Cardiac fibroblast (primary cell): ENCODE measurements at regions not wholly inside any gene's neighbourhood (a gene's known extent, or its start where the extent isn't known, plus 50 kb on each side); places are given as distances from the start of the nearest gene placed in this dataset.

Experiments used
- DNase-seq, 2 donors: peaks; one replicate each; pipeline versions ENCODE4 v3.0.0 to v3.0.0-alpha.2; 2010; ENCODE audit warnings: low read depth in 2 of 2
- H3K4me3 ChIP-seq, 2 donors: replicated peaks in 1 of 2; 1 replicate in 1 of 2; 2 replicates in 1 of 2; pipeline ENCODE4 v1.5.1; 2011; ENCODE audit warnings: low read depth in 2 of 2, low read length in 2 of 2, mild to moderate bottlenecking in 2 of 2, moderate library complexity in 1 of 2
- TF ChIP-seq, protein P1 (sequence below): IDR thresholded peaks from one replicate; pipeline ENCODE4 v1.5.1; 2011; ENCODE audit warnings: low read depth, mild to moderate bottlenecking, low read length, inconsistent platforms

DNA sequence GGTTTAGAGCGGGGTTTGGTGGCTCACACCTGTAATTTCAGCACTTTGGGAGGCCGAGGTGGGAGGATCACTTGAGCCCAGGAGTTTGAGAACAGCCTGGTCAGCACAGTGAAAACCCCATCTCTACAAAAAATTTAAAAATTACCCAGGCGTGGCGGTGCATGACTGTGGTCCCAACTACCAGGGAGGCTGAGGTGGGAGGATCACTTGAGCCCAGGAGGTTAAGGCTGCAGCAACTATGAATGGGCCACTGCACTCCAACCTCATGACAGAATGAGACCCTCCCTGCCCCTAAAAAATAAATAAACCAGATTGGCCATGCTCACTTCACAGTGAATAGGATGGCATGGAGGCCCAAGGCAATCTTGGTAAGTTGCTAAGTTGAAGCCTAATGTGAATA lies 168.9 kb downstream of the RHOU start:
- TF ChIP-seq, protein P1, sequence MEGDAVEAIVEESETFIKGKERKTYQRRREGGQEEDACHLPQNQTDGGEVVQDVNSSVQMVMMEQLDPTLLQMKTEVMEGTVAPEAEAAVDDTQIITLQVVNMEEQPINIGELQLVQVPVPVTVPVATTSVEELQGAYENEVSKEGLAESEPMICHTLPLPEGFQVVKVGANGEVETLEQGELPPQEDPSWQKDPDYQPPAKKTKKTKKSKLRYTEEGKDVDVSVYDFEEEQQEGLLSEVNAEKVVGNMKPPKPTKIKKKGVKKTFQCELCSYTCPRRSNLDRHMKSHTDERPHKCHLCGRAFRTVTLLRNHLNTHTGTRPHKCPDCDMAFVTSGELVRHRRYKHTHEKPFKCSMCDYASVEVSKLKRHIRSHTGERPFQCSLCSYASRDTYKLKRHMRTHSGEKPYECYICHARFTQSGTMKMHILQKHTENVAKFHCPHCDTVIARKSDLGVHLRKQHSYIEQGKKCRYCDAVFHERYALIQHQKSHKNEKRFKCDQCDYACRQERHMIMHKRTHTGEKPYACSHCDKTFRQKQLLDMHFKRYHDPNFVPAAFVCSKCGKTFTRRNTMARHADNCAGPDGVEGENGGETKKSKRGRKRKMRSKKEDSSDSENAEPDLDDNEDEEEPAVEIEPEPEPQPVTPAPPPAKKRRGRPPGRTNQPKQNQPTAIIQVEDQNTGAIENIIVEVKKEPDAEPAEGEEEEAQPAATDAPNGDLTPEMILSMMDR = no peak
- DNase-seq = no peak
- H3K4me3 ChIP-seq = no peak overlapping the region

DNA sequence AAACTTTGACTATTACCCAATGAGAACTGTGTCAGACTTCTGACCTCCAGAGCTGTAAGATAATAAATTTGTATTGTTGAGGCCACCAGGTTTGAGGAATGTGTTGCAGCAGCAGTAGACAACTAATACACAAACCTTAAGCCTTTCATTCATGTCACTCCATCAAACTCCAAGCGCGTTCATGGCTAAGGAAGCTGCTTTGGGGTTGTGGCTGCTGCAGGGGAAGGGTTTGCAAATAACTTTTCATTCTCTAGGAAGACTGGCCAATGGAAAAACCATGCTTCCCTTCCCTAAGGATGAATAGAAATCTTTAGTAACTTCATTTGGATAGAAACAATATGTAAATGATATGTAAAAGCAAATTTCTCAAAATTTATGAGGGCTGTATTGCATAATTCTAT lies 170.4 kb downstream of the RHOU start:
- H3K4me3 ChIP-seq = no peak overlapping the region
- peak in 1 of 2 donors; percentile 34 for DNase-seq
- TF ChIP-seq, protein P1 = no peak

DNA sequence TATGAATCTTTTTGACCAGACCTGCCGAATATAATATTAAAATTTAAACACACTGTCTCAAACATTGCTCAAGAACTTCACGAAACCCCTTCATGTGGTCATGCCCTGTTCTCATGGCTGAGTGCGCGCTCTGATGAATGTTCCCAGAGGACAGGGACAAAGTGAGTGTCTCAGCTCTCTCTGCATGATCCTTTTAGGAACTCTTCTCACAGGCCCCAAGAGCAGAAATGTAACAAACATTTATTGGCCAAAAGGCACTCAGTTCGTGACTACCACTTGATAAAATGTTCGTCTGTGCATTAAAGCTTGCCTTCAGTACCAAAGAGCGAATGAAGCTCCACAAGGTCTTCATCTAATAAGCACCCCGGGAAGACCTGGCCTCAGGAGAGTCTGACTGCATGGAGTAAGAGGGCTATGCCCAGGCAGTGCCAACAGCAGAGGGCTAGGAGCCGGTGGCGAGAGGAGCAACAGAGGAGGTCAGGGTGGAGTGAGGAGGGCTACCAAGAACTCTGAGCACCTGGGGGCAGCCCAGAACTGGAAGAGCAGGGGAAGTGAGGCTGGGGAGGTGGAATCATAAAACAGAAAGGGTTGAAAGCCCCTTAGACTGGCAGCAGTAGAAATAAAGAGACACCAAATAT lies 171.1 kb downstream of the RHOU start:
- TF ChIP-seq, protein P1 = no peak
- DNase-seq = no peak
- no peak overlapping the region for H3K4me3 ChIP-seq

DNA sequence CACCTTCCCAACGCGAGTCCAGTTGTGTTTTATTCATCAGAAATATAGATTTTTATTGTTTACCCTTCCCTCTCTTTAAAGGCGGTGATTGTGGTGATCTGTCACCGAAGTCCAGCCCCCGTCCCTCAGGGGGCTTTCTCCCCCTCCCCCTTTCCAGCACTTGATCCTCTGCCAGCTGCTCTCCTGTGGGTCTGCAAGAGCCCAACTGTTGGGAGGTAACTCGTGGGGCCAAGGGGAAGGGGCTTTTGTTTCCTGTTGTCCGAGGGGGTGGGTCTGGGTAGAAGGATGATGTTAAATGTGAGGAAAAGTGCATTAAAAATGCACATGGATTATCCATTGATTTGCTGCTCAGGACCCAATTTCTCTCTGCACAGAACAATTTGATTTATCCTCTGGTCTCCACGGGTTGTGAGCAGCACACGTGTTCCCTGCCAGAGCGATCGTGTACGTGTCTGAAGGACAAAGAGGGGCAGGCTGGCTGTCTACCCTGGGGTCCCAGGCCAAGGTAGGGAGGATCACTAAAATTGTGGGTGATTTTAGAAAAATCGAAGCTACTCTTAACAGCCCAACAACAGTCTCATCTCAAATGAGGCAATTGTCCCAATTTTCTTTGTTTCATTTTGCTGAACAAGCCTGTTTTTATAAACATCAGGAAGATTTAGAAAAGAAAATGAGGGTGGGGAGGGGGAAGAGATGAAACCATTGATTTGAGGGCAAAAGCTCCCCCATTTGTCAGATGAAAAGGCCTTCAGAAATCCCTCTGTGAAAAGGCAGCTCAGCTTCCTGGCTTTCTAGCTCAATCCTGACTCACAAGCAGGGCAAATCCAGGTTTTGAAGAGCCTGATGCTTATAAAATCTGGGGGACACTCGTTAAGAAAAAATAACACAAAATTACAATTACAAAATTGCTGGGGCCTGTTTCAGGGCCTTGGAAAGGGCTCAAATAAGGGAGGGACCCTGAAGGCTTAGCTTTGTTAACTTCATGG lies 176.2 kb downstream of the RHOU start:
- no peak overlapping the region for H3K4me3 ChIP-seq
- no peak for DNase-seq
- TF ChIP-seq, protein P1 = no peak

DNA sequence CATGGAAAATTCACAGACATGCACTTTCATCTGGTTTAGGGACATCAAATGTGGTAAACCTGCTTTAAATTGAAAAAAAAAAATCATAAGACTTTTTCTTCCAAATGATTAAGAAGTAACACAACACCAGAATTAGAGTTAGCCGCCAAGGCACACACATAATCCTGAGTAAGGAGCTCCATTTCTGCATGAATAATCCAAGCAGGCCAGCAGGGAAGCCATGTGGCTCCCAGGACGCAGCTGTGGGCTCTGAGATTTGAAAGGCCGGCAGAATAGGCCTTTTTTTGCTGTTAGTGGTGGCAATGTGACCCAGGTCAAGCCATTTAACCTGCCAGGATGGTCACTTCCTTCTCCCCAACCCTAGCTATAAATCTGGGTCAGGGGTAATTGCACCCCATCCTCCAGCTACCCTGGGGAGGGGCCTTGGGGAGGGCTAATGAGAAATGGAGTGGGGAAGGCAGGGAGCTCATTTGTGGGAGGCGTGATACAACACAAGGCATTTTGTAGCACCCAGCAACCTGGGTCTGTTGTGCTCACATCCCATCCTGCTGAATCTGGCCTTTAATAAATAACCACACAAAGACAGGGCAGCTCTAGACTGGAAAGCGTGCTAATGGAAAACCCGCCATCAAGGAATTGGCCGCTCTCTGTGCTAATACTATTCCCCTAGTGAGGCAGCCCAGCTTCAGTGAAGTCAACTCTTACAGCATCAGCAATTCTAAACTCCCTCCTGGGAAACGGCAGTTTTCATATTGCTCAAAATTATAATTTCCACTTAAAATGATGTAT lies 178.5 kb downstream of the RHOU start:
- no peak overlapping the region for H3K4me3 ChIP-seq
- TF ChIP-seq, protein P1 = no peak
- DNase-seq = no peak

DNA sequence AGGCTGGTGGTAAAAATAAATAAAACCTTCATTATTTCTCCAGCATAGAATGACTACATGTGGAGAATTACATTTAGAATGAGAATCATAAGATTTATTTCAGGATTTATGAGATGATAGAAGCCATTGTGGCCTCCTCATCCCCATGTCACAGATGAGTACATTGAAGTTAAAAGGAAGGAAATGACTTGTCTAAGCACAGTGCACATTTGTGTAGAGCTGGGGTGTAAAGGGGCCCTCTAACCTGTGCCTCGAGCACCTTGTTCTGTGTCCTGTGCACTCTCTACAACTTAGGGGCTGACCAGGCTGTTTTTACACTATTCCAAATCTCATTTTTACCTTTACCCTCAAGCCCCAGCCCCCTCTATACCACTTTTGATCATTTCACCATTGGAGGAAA lies 179.4 kb downstream of the RHOU start:
- TF ChIP-seq, protein P1 = no peak
- DNase-seq = no peak
- H3K4me3 ChIP-seq = no peak overlapping the region
